ENCODE measurements at regions not wholly inside any gene's neighbourhood (a gene's known extent, or its start where the extent isn't known, plus 50 kb on each side); places are given as distances from the start of the nearest gene placed in this dataset.

DNA sequence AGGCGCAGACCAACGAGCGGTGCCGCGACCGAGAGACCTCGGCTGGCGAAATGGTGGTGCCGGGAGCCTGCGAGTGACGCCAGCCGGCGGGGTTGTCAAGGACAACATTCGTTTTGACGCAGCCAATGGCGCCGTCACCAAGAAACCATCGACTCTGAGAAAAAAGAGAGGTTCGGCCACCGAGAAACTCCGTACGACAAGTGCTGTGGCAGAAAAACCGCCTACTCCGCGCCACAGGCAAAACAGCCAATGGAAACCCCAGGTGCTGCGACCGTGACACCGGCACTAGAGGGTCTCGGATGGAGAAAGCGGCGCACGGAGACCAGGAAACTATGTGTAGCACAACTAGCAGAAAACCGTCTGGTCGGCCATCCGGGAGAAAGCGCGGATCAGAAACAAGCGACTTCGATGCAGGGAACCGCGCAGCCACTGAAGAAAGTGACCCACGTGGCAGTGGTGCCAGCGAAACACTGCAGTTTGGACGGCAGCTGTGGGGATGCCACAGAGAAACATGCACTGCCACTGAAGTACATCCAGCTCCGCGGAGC, 88.8 kb downstream of the ANXA2R start:
- no peak overlapping the region for H4K91ac ChIP-seq (replicated peaks; ENCODE audit: insufficient read length, low read length)
- H4K5ac ChIP-seq (ENCODE audit: insufficient read length, low read depth, low read length), result peak overlapping the region; percentile 6
- H3K18ac ChIP-seq (ENCODE audit: extremely low read depth, low read length), result peak overlapping the region; percentile 19; the same call in 1 of the 2 replicates
- no peak for DNase-seq (ENCODE audit: low read depth in 1 of 2, low spot score in 2 of 2)
- no peaks in the 10 kb centered on the region for H4K20me1 ChIP-seq (replicated peaks in 1 of 2; ENCODE audit: control insufficient read depth in 1 of 2, insufficient read depth in 2 of 2, low read length in 2 of 2)
- ChIA-PET CTCF (ENCODE audit: partially characterized antibody) (no interaction called here), POLR2A (ENCODE audit: partially characterized antibody) (no interaction called here)
- peaks cover 20 to 29% of the 10 kb centered on the region in 2 experiments for H3K9me3 ChIP-seq (ENCODE audit: insufficient read depth in 2 of 2, low read depth in 1 of 2, low read length in 1 of 2)
- no peak overlapping the region for H2AK5ac ChIP-seq (ENCODE audit: low read depth, low read length)
- H2BK12ac ChIP-seq (ENCODE audit: low read depth, low read length), result peak overlapping the region; percentile 60; the same call in 1 of the 2 replicates
- no peak for FAIRE-seq
- WGBS, 2 experiments (ENCODE audit: extremely low coverage in 1 of 2, insufficient coverage in 1 of 2, insufficient read length in 1 of 2, insufficient replicate concordance in 2 of 2, low coverage in 1 of 2, low lambda C conversion rate in 2 of 2, missing lambda C conversion rate in 1 of 2), result 99% methylated on average over 42 of the region's 46 CpGs; no CpG with 5 or more reads in 1 of the 2 experiments
- peak overlapping the region; percentile 24; the same call in 1 of the 2 replicates for H2BK5ac ChIP-seq (ENCODE audit: low read depth, low read length)
- H4K8ac ChIP-seq (ENCODE audit: extremely low read depth, insufficient read depth, low read length), result peak overlapping the region; percentile 19
- H3K23me2 ChIP-seq (ENCODE audit: low read depth, low read length), result no peaks in the 10 kb centered on the region
- no peak overlapping the region for H3K14ac ChIP-seq (ENCODE audit: insufficient read length)
- 0 out of 2 replicates have a peak overlapping the region, but pooled peaks have one; percentile 93 for H2BK20ac ChIP-seq (ENCODE audit: low read length)
- H3K9ac ChIP-seq (replicated peaks in 1 of 4; ENCODE audit: extremely low read depth in 1 of 4, low read depth in 3 of 4, low read length in 3 of 4), result no peak overlapping the region
- H3K4ac ChIP-seq (replicated peaks; ENCODE audit: insufficient read length, low read depth, low read length), result peak overlapping the region; percentile 53
- H3K4me3 ChIP-seq (ENCODE audit: extremely low read depth in 1 of 4, insufficient read depth in 2 of 4, low read depth in 3 of 4, low read length in 4 of 4), result no peak overlapping the region
- no peak overlapping the region for H2AFZ ChIP-seq (ENCODE audit: low read length)
- no peak overlapping the region for H3K56ac ChIP-seq (replicated peaks; ENCODE audit: insufficient read length, low read depth, low read length)
- H3K4me2 ChIP-seq (ENCODE audit: insufficient read depth in 1 of 2, low read depth in 2 of 2, low read length in 2 of 2), result no peak overlapping the region
- H3K4me1 ChIP-seq (replicated peaks in 1 of 4; ENCODE audit: control insufficient read depth in 3 of 4, insufficient read depth in 4 of 4, low read length in 3 of 4), result peaks cover 0 to 3% (median 0%) of the 10 kb centered on the region in 4 experiments; a peak in 2 of 7 replicates
- no peaks in the 10 kb centered on the region for H3K27me3 ChIP-seq (replicated peaks in 1 of 4; ENCODE audit: control insufficient read depth in 3 of 4, extremely low read depth in 1 of 4, insufficient read depth in 3 of 4, low read length in 3 of 4)
- H3K36me3 ChIP-seq (ENCODE audit: control insufficient read depth in 2 of 4, insufficient read depth in 4 of 4, low read length in 3 of 4), result peaks cover 0 to 4% (median 1%) of the 10 kb centered on the region in 4 experiments; a peak in 2 of 8 replicates
- H2BK120ac ChIP-seq (replicated peaks; ENCODE audit: low read depth, low read length), result peak overlapping the region; percentile 33
- no peaks in the 10 kb centered on the region for H3K79me1 ChIP-seq (ENCODE audit: low read depth, low read length)
- no peaks in the 10 kb centered on the region for H3K79me2 ChIP-seq (ENCODE audit: control insufficient read depth in 1 of 2, insufficient read depth in 2 of 2, low read length in 2 of 2)
- no peak overlapping the region for H3K27ac ChIP-seq (ENCODE audit: low read depth, low read length)
- H3K23ac ChIP-seq (ENCODE audit: insufficient read length), result no peak overlapping the region
- no peak overlapping the region for H2BK15ac ChIP-seq (ENCODE audit: low read length)
- TF ChIP-seq POLR2A (IDR thresholded peaks at IDR 0.05; ENCODE audit: control extremely low read depth in 1 of 2, low read depth in 2 of 2, low read length in 2 of 2) (no peak), NRF1 (IDR thresholded peaks at IDR 0.05; ENCODE audit: low read depth, low read length) (no peak), SIX5 (IDR thresholded peaks at IDR 0.05; ENCODE audit: low read depth, low read length) (no peak), RBBP5 (IDR thresholded peaks at IDR 0.05; ENCODE audit: borderline replicate concordance, low read depth, low read length) (no peak), BRCA1 (IDR thresholded peaks at IDR 0.05; ENCODE audit: low read depth, low read length) (no peak), TBP (IDR thresholded peaks at IDR 0.05; ENCODE audit: low read depth, low read length) (no peak), CEBPB (IDR thresholded peaks at IDR 0.05; ENCODE audit: low read depth, low read length) (no peak), TEAD4 (IDR thresholded peaks at IDR 0.05; ENCODE audit: low read depth, low read length) (no peak), FOSL1 (IDR thresholded peaks at IDR 0.05; ENCODE audit: insufficient read depth, low read depth, low read length) (no peak), ASH2L (IDR thresholded peaks at IDR 0.05; ENCODE audit: low read length) (no peak)
- TF ChIP-seq, protein P1, sequence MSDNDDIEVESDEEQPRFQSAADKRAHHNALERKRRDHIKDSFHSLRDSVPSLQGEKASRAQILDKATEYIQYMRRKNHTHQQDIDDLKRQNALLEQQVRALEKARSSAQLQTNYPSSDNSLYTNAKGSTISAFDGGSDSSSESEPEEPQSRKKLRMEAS (IDR thresholded peaks at IDR 0.05), result no peak
- TF ChIP-seq, protein P2, sequence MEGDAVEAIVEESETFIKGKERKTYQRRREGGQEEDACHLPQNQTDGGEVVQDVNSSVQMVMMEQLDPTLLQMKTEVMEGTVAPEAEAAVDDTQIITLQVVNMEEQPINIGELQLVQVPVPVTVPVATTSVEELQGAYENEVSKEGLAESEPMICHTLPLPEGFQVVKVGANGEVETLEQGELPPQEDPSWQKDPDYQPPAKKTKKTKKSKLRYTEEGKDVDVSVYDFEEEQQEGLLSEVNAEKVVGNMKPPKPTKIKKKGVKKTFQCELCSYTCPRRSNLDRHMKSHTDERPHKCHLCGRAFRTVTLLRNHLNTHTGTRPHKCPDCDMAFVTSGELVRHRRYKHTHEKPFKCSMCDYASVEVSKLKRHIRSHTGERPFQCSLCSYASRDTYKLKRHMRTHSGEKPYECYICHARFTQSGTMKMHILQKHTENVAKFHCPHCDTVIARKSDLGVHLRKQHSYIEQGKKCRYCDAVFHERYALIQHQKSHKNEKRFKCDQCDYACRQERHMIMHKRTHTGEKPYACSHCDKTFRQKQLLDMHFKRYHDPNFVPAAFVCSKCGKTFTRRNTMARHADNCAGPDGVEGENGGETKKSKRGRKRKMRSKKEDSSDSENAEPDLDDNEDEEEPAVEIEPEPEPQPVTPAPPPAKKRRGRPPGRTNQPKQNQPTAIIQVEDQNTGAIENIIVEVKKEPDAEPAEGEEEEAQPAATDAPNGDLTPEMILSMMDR (IDR thresholded peaks at IDR 0.05; ENCODE audit: control extremely low read depth in 1 of 3, insufficient read depth in 1 of 3, low read depth in 1 of 3, low read length in 3 of 3), result no peak
